NCI-H2227 (cell line): ENCODE measurements at regions not wholly inside any gene's neighbourhood (a gene's known extent, or its start where the extent isn't known, plus 50 kb on each side); places are given as distances from the start of the nearest gene placed in this dataset.
"Not testable (repeated sequence)": the region's sequence is repeated elsewhere in the genome, so short reads cannot be mapped to it uniquely, and the experiment has no call there.

Experiments used
- DNase-seq: peaks from one replicate; lab custom pipeline; 2025; ENCODE audit not compliant: unreplicated experiment; lab: John Stamatoyannopoulos, UW

DNA sequence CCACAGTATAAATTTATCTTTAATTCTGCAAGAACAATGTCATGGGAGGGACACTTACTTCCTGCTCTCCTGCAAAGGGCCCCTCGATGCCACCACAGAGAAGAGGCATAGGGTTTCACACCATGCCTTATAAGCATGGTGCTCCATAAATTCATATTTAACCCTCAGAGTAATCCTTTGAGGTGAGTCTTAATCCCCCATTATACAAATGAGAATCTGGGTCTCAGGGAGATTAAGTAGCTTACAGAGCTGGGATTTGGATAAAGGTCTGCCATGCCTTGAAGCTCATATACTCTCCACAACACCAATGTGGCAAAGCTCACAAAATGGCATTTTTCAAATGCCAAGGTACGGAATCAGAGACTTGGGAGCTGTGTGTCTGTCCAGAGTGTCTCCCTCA, 268.5 kb upstream of the CCL2 start:
- no peak for DNase-seq

- no peak for DNase-seq
Observed at GRCh38 chr17:33987162-33987561, 267.9 kb upstream of the CCL2 start.

- DNase-seq = no peak
Observed at GRCh38 chr17:33989361-33990148, 265.5 kb upstream of the CCL2 start.

DNA sequence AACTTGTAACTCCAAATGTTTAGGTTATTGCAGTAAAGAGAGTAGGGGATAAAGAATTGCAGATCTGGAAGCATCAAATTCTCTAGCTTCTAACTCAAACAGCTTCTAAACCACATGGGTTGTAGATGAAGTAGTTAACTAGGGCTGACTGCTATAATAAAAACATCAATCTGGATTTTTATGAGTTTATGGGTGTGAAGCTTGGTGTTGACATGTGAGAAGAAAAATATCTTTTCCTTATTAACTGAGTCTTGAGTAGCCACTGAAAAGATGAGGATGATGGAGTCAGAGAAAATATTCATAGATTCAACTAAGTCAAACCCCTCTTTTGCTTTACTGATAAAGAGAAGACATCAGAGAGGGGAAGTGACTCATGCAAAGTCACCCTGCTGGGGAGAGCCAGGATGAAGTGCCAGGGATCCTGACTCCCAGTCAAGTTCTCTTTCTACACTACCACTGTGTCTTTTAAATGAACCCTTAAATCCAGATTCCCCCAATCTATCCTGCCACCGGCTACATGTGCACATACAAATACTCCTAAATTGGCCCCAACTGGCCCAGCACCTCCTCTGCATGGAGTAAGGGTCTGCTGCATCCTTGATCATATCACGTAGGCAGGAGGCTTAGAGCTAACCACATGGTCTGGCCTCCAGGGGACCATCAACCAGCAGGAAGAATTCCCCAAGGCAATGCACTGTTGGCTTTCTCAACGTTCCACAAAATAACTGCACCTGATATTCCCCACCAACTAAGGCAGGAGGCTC, 264.0 kb upstream of the CCL2 start:
- no peak for DNase-seq

- no peak for DNase-seq
Observed at GRCh38 chr17:33992113-33992512, 263.0 kb upstream of the CCL2 start.

GRCh38 chr17:34000639-34001038, 254.4 kb upstream of the CCL2 start:
- DNase-seq = no peak

DNA sequence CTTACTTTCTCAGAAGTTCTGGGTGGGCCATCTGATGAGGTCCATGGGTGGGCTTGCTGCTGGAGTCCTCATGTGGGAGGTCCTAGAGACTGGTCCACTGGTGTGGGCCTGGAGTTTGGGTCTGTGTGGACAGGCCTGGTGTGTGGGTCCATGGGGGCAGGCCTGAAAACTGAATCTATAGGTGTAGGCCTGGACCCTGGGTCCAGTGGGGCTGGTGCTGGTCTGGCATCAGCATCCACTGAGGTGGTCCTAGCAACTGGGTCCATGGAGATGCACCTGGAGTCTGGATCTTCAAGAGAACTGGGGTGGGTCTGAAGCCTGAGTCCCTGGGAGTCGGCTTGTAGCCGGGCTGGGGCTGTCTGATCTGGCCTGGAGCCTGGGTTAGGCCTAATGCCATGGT, 253.8 kb upstream of the CCL2 start:
- no peak for DNase-seq

DNA sequence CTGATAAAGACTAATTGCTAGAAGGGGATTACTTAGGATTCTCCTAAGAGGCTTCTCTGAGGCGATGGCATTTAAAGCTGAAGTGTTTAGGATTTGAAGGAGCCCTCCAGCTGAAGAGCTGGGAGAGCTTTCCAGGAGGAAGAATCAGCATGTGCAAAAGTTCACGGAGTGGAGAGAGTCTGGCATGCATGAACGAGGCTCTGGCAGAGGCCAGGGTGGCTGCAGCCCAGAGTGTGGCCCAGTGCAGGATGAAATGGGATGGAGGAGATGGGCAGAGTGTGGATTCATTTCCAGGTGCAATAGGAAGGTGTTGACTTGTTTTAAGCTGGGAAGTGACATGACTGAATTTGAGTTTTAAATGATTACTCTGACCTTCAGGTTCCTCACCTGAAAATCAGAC, 249.0 kb upstream of the CCL2 start:
- DNase-seq = no peak

DNA sequence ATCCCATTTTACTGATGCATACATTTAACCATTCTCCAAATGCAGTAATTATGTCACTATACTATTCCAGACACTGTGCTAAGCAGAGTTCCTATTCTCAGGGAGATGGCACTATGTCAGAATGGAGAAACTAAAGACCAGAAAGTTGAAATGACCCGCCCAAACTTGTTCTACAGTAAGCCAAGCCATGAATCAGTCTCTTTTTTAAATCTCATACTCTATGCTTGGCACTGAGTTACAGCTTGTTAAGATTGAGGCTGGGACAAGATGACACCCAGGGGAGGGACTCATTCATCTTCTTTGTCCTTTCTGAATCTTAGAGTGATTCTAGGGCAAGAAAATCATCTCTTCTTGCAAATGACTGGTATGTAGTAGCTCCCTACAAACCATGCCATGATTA, 247.0 kb upstream of the CCL2 start:
- DNase-seq = no peak

- peak; percentile 17 for DNase-seq
Observed at GRCh38 chr17:34009912-34010311, 245.2 kb upstream of the CCL2 start.

GRCh38 chr17:34010534-34010933, 244.6 kb upstream of the CCL2 start:
- no peak for DNase-seq

DNA sequence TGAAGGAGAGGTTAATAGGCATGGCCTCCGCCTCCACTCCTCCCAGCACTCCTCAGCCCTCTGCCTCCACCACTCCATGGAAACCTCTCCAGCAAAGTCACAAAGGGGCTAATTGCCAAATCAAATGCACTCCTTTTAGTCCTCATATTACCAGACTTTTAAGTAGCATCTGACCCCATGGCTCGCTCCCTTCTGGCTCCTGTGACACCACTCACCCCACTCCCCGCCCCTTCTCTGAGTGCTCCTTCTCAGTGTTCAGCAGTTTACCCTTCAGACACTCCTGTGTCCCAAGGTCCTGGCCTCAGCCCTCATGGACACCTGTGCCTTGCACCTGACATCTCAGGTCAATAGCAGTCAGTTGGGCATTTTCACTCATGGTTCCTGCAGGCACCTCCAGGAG, 243.5 kb upstream of the CCL2 start:
- peak; percentile 39 for DNase-seq

GRCh38 chr17:34012709-34013375, 242.2 kb upstream of the CCL2 start:
- DNase-seq = no peak

DNA sequence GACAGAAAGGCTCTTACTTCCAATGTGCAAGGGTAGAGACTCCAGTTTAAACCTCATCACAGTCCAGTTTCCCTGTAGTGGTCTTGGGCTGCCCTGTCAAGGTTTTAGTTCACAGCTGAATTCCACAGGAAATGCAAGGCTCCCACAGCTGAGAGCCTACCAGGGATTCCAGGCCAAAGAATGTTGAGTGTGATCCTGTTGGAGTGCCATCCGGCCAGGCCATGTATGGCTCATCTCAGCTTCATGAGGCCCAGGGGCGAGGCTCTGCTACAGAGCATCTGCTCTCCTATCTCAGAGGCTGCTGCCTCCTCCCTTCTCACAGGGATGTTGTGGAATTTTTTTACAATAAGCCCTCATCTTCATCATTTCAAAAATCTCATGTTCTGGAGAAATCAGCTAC, 239.8 kb upstream of the CCL2 start:
- no peak for DNase-seq

- DNase-seq = no peak
Observed at GRCh38 chr17:34024386-34024785, 230.7 kb upstream of the CCL2 start.

DNA sequence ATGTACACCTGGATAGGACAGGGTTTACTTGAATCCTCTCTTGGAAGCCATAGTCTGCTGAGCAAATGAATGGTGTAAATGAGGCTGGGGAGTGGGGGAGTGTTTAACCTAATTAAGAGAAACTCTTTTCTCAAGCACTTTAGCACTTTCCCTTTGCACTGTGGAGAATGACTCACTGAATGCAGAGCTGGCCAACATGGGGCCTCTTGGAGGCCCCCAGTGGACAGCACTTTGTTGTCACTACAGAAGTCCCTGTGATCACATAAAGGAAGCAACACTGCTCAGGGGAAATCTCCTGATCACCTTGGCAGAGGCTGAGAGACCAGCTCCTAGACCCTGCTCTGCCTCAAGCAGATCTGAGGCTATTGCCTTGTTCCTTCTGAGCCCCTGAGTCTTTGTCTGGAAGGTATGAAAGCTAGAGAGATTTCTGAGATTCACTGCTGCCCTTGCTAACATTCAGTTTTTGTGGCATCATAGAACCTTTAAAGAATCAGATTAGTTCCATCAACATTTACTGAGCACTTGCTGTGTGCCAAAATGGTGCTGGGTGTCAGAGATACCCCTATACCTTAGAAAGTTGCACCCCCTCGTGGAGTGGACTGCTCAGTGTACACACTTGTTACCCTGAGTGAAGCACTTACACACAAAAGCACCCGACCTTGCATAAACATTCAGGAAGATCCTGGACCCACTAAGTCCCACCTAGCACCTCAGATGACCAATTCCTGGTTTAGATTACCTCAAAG, 230.1 kb upstream of the CCL2 start:
- no peak for DNase-seq

DNA sequence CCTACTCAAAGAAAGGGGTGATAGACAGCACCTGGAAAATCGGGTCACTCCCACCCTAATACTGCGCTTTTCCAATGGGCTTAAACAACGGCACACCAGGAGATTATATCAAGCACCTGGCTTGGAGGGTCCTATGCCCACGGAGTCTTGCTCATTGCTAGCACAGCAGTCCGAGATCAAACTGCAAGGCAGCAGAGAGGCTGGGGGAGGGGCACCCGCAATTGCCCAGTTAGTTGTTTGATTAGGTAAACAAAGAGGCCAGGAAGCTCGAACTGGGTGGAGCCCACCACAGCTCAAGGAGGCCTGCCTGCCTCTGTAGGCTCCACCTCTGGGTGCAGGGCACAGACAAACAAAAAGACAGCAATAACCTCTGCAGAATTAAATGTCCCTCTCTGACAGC, 224.5 kb upstream of the CCL2 start:
- not testable (repeated sequence) for DNase-seq

- DNase-seq = not testable (repeated sequence)
Observed at GRCh38 chr17:34032305-34032704, 222.8 kb upstream of the CCL2 start.

DNA sequence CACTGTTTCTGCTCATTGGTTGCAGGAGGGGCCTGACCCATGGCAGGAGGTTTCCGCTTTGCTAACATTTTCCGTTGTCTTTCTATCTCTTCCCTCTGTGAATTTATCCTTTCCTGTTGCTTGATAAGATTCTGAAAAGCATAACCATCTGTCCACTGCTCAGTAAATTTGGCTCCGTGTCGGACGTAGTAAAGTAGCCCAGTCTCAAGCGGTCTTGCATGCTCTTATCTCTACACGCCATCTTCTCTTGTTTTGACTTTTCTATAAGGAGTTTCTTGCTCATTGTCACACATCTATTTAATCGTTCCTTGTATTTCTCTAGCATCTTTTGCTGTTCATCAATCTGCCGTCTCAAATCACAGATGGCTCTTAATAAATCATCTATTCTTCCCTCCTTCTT, 216.3 kb upstream of the CCL2 start:
- DNase-seq = not testable (repeated sequence)

- not testable (repeated sequence) for DNase-seq
Observed at GRCh38 chr17:34039213-34039612, 215.9 kb upstream of the CCL2 start.
